Upper lobe of left lung (tissue), 4 donors: ENCODE measurements at regions not wholly inside any gene's neighbourhood (a gene's known extent, or its start where the extent isn't known, plus 50 kb on each side); places are given as distances from the start of the nearest gene placed in this dataset.

Source experiments
- EP300 ChIP-seq, 4 donors: sonication (generic); formaldehyde crosslinking; IDR thresholded peaks; one replicate each; pipeline ENCODE4 v1.5.1; 2017; ENCODE audit warnings: antibody characterized with exemption in 4 of 4, control low read depth in 2 of 4
- POLR2AphosphoS5 ChIP-seq, 2 donors: sonication (generic); formaldehyde crosslinking; IDR thresholded peaks; one replicate each; pipeline ENCODE4 v1.5.1; 2017; ENCODE audit warnings: antibody characterized with exemption in 2 of 2
- TF ChIP-seq, protein P1 (sequence below), 6 experiments: fragments of 450-650 bp in 4 of 6; fragments of 200-600 bp in 2 of 6; sonication (generic) in 2 of 6; IDR thresholded peaks; one replicate each; pipeline ENCODE4 v1.5.1; 2016 to 2019; ENCODE audit warnings: antibody characterized with exemption in 6 of 6

DNA sequence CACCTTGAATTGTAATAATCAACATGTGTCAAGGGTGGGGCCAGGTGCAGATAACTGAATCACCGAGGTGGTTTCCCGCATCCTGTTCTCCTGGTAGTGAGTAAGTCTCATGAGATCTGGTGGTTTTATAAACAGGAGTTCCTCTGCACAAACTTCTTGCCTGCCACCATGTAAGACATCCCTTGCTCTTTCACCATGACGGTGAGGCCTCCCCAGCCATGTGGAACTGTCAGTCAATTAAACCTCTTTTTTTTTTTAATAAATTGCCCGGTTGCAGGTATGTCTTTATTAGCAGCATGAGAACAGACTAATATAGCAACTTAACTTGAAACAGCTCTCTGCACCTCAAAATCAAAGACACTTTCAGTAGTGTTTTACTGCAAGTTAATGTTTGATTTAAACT lies 121.6 kb downstream of the OGFRL1 start:
- TF ChIP-seq, protein P1, sequence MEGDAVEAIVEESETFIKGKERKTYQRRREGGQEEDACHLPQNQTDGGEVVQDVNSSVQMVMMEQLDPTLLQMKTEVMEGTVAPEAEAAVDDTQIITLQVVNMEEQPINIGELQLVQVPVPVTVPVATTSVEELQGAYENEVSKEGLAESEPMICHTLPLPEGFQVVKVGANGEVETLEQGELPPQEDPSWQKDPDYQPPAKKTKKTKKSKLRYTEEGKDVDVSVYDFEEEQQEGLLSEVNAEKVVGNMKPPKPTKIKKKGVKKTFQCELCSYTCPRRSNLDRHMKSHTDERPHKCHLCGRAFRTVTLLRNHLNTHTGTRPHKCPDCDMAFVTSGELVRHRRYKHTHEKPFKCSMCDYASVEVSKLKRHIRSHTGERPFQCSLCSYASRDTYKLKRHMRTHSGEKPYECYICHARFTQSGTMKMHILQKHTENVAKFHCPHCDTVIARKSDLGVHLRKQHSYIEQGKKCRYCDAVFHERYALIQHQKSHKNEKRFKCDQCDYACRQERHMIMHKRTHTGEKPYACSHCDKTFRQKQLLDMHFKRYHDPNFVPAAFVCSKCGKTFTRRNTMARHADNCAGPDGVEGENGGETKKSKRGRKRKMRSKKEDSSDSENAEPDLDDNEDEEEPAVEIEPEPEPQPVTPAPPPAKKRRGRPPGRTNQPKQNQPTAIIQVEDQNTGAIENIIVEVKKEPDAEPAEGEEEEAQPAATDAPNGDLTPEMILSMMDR (IDR thresholded peaks at IDR 0.05): no peak
- no peak for TF ChIP-seq POLR2AphosphoS5 (IDR thresholded peaks at IDR 0.05)
- no peak for TF ChIP-seq EP300 (IDR thresholded peaks at IDR 0.05)
